NCI-H1694 treated with DMSO at 0.1 percent for 48 hours (cell line): ENCODE measurements at regions not wholly inside any gene's neighbourhood (a gene's known extent, or its start where the extent isn't known, plus 50 kb on each side); places are given as distances from the start of the nearest gene placed in this dataset.
"Not testable (repeated sequence)": the region's sequence is repeated elsewhere in the genome, so short reads cannot be mapped to it uniquely, and the experiment has no call there.

Experiments used
- DNase-seq: peaks from one replicate; lab custom pipeline; 2025; lab: John Stamatoyannopoulos, UW

DNA sequence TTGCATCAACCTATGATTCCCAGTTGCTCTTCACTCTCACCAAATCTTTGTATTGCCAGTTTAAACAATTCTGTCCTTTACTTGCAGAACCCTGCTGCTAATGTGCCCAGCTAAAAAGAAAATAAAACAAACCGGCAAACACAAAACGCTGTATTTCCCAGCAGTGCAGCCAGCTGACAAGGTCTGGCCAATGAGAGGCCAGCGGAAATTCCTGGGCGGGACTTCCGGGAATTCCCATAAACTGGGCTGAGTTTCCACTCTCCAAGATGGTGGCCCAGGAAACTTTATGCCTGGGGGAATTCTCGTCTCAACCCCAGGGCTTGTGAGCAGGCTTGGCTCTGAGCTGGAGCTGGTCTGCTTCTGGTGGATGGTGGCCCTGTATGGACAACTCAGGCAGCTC lies 807.3 kb upstream of the TMEM132C start:
- DNase-seq, result no peak

DNA sequence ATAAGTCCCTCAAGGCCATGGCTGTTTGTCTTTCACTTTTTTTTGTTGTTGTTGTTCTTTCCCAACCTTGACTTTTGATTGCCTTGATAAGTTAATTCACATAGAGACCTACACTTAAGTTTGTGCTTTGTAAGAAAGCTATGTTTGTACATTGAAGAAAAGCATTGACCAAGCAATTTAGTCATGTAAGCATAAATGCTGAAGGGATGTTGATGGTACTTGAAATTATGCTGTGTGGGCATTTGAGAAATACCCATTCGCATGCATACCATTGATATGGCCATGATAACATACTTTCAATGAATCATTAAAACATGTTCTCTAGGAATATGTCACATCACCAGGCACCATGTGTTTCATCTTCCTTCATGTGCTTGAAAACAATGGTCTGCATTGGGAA lies 803.7 kb upstream of the TMEM132C start:
- no peak for DNase-seq

DNA sequence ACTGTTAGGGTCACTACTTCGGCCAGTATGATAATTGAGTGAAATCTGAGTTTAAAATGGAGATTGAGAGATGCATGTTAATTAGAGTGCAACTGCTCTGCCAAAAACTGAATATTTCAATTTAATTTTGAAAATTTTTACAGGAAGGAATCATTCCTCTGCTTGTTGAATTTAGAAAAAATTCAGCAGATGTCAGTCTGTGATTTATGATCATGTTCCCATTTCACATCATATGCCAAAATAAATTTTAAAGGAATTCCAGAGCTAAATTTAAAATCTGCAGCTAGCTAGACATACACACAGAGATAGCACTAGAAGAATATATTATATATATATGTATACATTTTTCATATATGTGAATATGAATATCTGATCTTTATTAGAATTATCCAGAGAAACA lies 797.6 kb upstream of the TMEM132C start:
- DNase-seq, result no peak

DNA sequence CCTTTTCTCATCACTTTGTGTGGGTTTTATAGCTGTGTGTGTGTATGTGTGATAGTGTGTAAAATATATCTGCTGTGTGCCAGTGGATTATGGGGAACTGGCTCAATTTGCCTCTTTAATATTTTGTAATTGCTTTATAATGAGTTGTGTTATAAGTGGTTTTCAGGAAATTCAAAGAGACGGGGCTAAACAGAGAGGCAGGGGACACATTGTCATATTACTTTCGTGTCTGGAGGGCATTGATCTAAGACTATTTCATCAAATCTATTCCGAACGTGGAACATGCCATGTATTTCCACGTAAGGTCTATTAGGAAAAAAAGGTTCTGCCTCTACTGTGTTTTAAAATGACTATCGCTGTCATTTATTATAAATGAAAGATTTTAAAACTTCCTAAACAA lies 793.2 kb upstream of the TMEM132C start:
- DNase-seq, result no peak

DNA sequence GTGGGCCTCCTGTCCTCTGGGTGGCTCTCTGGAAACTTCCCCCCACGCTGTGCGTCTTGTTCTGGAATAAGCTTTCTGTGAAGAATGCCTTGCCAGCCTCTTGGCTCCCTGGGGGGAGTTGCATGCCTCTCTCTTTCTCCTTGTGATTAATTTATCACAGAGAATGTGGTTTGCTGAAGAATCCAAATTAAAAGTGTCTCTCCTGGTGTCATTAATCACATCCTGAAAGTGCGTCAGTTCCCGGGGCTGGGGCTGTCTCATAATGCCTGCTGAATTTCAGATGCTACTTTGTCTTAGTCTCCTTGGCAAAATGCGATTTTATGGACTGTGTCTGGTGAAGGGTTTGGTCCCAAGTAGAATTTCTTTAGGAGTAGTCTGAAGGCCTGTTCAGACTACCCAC lies 787.7 kb upstream of the TMEM132C start:
- DNase-seq, result no peak

DNA sequence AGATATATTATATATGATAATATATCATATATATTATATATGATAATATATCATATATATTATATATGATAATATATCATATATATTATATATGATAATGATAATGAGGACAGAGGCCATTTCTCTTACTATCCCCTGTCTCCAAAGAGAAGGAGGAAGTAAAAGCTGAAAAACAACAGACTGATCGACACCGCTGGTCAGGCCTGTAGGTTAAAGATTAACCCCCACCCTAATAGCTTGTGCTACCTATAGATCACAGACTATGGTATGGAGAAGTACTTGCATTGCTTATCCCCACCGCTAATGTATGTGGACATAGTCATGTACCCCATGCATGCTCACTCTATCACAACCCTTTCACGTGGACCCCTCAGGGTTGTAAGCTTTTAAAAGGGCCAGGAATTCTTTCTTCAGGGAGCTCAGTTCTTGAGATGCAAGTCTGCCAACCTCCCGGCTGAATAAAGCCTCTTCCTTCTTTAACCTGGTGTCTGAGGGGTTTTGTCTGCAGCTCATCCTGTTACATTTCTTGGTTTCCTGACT lies 786.1 kb upstream of the TMEM132C start:
- DNase-seq, result no peak

DNA sequence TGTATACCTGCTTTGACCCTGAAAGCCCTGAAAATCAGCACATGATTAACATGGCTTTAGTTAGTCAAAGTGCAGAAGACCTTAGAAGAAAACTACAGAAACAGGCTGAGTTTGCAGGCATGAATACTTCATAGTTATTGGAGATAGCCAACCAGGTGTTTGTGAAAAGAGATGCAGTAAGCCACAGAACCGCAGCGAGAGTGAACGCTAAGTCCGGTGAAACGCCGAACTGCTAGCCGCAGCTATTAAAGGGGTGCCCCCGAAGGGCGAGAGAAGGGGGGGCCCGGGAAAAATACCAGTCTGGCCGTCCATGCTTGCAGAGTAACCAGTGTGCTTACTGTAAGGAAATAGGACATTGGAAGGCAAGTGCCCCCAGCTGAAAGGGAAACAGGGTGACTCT lies 784.0 kb upstream of the TMEM132C start:
- DNase-seq, result no peak

DNA sequence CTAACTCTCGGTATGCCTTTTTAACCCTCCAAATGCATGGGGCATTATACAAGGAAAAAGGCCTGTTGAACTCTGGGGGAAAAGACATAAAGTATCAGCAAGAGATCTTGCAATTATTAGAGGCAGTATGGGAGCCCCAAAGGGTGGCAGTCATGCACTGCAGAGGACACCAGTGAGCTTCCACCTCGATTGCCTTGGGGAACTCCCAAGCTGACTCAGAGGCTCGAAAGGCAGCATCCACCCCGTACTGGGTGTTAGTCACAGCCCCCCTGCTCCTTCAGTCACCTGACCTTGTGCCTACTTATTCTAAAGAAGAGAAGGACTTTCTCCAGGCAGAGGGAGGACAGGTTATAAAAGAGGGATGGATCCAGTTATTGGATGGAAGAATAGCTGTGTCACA lies 781.4 kb upstream of the TMEM132C start:
- no peak for DNase-seq

DNA sequence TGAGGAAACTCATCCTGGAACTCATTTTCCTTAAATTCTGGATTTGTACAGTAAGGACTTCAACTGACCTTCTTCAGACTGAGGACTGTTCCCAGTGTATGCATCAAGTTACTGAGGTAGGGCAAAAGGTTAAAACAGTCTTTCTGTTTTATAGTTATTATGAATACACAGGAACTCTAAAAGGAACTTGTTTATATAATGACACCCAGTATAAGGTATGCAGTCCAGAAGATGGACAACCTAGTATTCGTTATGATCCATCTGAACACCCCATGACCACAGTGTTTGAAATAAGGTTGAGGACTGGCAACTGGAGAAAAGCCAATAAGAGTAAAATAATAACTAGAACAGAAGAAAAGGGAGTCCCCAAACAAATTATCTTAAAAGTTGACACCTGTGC lies 779.9 kb upstream of the TMEM132C start:
- no peak for DNase-seq

DNA sequence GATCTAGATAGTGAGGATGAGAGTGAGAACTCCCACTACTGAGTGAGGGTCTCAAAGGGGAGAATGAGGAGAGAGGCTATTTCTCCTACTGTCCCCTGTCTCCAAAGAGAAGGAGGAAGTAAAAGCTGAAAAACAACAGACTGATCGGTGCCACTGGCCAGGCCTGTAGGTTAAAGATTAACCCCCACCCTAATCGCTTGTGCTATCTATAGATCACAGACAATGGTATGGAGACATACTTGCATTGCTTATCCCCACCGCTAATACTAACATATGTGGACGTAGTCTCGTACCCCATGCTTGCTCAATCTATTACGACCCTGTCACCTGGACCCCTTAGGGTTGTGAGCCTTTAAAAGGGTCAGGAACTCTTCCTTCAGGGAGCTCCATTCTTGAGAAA lies 777.9 kb upstream of the TMEM132C start:
- DNase-seq, result no peak

DNA sequence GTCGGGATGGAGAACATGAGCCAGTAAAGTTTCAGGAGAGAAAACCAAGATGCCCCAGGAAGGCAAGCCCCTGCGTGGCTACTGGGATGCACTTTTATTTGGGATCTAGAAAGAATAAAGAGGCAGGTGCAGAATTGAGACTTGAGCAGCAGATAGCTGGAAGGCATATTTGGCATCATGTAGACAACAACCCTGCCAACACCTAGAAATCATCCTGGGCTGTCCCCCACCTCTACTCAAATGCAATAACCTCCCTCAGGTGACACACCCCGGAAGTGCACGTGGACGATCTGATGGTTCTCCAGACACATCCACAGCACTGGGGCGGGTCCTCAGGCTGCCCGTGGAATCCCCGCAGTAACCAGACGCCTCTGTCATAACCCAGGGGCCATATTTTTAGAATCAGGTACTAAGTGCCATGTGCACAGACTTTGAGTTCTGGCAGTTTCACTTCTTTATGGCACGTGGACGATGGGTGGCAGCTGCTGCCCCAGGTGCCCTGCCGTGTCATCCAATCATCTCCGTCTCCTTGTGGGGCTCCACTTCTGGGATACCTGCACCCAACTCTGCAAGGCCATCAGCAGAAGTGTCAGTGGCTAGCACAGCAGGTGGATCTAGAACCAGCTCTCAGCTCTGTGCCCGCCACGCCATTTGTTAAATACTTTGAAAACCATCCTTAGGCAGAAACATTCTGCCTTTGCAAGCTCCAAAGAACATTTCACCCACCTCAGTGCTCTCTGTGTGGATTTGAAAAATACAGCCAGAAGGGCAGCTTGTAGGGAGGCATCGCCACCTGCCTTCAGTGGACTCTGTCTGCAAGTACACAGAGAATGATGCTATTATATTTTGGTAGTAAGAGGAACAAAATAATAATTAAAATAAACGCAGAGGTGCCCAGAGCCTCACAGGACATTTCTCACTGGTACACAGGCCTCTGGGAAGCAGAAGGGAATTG lies 771.7 kb upstream of the TMEM132C start:
- DNase-seq, result no peak

DNA sequence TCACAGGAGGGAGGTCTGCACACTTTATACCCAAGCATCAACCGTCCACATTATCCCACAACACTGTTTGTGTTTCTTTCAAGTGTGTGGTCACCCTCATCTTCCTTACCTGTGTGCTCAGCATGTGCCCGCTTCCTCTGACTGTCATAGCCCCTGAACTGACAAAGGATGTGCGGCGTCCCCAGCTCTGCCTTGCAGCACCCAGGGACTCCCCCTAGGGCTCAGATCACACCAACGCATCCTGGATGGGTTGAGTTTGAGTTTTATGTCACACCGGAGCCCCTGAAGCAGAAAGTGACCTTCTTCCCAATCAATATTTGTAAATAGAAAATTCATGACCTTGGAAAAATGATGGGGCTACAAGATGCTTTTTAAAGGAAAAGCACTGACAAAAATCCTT lies 770.7 kb upstream of the TMEM132C start:
- no peak for DNase-seq

DNA sequence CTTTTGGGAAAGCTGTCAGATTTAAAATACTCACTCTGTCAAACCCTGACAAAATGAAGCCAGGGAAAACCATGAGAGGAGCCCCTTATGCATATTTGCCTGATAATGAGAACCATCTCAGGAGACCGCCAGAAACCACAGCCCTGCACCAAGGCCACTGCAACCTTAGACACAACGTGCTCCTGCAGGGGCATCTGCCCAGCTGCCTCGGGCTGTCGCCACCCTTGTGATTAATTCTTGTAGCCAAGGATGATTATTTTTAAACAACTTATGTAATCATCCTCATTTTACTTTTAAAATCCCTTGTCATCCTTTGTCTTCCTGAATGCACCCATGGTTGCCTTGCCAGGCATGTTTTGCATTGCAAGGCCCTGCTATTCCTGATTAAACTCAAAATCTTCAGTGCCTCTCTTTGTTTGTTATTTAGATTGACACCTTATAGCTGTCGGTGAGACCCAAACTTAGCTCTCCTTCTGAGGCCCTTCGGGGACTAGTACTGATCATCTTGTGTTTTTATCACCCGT lies 766.4 kb upstream of the TMEM132C start:
- DNase-seq, result no peak

DNA sequence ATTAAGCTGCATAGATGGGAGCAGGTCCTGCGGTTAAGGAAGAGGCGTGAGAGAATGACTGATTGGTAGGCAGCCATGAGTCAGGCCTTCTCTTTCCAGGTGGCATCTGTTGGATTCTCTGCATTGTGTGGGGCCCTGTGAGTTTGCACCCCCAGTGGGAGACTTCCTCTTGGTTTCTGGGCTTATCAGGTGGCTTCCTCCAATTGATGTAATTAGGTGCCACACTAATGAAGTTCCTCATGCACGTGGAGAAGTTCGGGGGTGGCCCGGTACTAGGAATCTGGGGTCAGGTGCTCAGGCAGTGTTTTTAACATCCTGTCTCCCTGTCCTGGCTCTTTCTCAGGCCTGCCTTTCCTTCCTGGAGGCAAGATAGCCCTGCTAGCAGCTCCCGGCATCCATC lies 765.1 kb upstream of the TMEM132C start:
- no peak for DNase-seq

DNA sequence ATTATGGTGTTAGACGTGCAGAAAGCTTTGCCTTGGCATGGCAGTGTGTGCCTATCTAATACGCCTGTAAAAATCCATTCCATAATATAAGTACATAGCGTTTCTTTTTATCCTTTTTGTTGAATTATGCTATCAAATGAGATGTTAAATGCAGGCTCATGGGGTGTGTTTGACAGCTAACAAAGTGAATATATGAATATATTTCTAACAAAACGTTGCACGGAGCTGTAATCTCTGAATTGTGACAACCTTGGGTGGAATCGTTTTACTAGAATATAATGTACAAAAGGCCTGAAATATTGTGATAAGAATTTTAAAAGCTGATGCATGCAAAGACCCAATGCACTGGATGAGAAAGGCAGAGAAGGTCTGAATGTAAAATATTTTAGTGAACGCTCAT lies 763.7 kb upstream of the TMEM132C start:
- DNase-seq, result no peak

DNA sequence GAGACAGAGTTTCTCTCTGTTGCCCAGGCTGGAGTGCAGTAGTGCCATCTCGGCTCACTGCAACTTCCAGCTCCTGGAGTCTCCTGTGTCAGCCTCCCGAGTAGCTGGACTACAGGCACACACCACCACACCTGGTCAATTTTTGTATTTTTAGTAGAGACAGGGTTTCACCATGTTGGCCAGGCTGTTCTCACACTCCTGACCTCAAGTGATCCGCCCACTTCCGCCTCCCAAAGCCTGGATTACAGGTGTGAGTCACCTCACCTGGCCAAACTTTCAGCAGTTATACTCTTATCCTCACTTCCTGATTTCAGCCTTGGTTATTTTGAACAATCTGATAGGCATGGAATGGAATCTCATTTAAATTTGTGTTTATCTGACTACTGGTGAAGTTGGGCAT lies 763.0 kb upstream of the TMEM132C start:
- DNase-seq, result not testable (repeated sequence)

DNA sequence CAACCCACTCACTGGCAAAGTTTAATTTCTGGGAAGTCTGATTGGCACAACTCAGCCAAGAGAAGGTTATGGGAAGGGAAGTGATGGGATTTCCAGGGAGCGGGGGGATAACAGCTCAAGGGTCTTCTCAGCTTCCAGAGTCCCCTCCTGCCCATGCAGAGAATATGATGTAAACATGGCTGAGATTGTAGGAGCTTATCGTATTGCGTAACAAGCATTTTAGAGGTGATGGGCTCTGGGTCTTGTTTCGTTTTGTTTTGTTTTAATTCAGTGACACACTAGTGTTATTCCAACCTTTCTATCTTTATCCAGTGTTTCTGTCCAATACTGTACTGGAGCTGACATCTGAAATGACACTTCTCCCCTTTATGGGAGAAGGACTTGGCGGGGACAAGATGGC lies 762.1 kb upstream of the TMEM132C start:
- DNase-seq, result no peak

DNA sequence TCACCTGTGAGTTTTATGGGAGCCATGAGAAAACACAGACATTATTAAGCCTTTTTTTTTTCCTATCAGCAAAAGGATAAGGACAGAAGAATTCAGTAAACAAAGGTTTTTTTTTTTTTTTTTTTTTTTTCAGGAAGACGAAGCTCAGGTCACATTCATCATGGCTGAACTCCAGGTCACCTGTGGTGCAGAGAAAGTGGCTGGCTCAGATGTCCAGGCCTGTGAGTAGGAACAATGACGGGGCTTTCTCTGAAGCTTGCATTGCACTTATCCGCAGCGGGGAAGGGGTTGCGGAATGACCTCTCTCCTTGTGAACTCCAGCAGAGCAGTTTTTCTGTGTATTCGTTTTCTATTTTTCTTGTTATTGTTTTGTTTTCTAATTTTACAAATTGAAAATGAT lies 759.6 kb upstream of the TMEM132C start:
- no peak for DNase-seq

DNA sequence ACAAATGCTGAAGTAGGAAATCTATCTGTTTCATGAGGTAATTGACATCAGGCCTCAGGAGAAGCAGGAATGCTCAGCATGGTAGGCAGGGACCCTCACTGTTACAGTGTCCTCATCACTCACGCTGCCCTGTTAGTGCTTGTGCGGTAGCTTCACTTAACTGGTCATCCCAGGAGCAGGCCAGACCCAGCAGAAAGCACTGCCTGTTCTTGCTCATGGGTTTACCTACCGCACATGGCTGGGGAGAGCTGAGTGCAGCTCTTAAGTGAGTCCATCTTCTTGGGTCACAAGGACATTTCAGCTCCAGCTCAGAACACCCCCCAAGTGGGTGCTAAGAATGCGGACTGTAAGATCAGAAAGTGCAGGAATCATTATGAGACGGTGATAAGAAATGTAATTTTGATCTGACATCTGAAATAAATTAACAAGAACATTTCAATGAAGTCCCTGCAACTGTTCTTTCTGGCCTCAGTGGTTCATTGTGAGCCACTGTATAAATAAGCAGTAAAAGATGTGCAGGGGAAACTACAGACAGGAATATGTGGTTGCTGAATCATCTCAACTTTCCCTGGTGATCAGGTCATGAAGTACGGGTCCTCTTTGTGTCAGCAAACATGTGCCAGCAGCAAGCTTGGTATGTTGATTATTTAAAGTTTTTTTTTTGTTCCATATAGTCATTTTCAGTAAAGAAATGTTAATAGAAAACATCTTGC lies 757.7 kb upstream of the TMEM132C start:
- no peak for DNase-seq

DNA sequence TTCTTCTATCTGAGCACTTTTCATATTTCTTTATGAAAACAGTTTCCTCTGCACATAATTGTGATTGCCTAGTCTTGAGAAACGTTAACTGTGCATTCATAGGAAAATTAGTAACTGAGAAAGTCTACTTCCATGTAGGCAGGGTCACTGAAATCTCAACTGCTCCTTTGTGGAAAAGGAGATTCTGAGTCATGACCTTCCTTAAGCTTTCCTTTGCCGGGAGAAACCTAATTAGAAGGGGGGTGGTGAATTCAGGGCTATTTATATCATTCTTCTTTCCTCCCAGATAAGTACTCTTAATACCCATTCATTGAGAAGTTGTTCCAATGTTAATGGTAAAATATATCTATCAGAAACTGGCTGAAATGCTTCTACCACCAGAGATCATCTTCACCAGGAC lies 751.0 kb upstream of the TMEM132C start:
- no peak for DNase-seq

DNA sequence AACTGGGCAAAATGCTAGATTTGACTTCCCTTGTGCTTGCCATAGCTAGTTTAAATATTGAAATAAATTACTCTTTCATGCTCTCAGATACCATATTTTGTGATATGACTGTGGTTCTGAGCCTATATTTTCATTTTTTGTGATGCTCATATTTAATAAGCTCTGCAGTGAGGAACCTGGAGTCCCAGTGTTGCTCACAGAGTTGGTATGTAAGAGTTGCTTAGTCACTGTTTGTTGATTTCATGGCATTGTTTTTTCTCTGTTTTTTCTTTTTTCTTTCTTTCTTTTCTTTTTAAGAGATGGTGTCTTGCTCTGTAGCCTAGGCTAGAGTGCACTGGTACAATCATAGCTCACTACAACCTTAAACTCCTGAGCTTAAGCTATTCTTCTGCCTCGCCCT lies 750.5 kb upstream of the TMEM132C start:
- no peak for DNase-seq

DNA sequence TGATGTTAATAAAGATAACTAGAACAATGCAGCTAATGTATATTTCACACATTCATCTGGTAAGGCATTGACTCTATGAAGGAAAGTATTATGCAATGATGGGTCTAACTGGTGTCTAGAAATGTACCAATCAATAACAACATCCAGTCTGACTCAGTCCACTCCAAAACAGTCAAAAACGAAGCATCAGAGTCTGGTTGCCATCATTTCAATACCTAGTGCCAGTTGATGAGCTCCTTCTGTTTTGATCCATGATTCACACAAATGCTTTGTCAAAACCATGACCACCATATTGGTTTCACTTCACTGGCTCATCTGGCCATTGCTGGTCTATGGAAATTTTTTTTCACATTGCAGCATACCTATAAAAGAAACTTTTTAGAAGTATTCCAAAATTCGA lies 747.2 kb upstream of the TMEM132C start:
- no peak for DNase-seq

DNA sequence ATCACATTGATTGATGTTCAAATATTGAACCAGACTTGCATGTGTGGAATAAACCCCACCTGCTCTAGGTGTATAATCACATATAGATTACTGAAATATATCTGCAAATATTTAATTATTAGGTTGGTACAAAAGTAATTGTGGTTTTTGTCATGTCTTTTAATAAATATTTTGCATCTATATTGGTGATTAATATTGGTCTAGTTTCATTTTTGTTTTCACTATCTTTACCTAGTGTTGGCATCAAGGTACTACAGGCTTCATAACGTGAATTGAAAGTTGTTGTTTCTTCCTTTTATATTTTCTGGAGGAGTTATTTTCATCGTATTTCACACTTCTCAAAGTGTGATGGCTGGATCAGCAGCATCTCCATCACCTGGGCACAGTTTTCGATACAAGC lies 740.0 kb upstream of the TMEM132C start:
- DNase-seq, result no peak
